HG02571 (cell line): ENCODE measurements at regions not wholly inside any gene's neighbourhood (a gene's known extent, or its start where the extent isn't known, plus 50 kb on each side); places are given as distances from the start of the nearest gene placed in this dataset.

Experiments
- ATAC-seq: cut with Tn5 transposase; IDR thresholded peaks from one replicate; pipeline ENCODE4 v1.9.1; 2021; ENCODE audit warnings: mild to moderate bottlenecking, moderate library complexity; ENCODE audit not compliant: unreplicated experiment

DNA sequence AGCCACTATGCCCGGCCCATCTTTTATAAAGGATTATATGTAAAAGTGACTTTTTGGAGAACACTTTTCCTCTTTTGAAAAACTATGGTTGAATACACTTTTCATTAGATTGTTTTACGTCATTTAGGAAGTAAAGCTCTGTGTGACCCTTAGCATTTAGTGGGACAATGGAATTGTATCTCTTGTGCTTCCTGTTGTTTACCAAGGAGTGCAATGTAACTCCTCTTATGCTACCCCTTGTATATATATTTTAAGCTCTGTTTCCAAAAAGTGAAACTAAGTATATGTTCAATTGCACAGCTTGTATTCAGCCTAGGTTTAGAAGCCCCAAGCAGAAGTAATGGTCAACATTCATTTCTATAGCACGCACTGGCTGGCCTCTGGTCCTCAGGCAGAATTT is 183.1 kb upstream of the CITED2 start:
- no peak for ATAC-seq

DNA sequence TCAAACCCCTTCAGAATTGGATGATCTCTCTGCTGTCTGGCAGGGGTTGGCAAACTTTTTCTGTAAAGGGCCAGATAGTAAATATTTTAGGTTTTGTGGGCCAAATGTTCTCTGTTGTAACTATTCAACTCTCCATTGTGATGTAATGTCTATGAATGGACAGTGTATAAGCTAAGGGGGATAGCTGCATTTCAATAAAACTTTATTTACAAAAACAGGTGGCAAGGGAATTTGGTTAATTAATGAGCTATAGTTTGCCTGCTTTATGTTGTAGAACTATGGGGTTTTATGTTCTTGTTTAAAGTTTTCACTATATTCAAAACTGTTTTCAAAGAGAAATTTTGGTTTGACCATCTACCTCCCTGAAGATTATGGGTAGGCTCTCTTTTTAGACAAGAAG is 182.1 kb upstream of the CITED2 start:
- ATAC-seq, result no peak

DNA sequence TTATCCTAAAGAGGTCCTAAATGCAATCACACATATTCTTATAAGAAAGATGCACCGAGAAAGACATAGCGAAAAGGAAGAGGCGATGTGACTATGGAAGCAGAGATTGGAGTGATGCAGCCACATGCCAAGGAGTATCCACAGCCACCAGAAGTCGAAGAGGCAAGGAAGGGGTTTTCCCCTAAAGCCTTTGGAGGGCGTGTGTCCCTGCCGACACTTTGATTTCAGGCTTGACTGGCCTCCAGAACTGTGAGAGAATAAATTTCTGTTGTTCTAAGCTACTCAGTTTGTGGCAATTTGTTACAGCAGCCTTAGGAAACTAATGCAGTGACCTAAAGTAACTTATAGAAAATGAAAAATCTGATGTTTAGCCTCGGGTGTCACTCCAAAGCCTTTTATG is 179.5 kb upstream of the CITED2 start:
- no peak for ATAC-seq

DNA sequence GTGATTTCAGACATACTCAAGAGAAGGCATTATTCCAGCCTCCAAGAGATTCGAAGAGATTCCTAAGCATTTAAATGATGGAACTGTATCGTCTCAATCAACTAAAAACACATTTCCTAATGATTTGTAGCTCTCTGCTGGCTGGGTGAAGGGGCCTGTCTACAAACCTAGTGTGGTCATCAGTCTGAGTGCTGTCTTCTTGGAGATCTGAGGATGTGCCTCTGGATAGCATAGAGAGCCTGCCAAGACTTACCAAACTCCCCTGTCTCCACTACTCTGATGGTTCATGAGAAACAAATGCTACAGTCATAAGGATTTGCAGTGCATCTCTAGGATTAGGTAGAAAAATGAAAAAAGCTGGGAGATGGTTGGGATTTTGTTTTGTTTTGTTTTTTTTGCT is 176.9 kb upstream of the CITED2 start:
- no peak for ATAC-seq

DNA sequence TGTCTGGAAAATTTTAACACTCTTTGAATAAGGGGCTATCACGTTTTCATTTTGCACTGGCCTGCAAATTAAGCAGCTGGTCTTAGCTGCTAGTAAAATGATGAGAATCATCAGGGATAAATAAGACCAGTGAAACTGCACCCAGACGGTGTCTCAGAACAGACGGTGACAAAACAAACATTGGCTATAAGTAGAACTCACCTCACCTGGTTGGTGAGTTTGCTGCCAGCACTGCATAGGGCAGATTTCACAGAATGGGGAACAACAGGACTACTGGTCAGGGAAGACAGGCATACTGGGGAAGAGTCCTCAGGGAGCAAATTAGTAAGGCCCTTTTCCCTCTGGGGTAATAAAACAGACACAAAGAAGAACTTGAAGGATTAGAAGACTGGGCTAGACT is 175.9 kb upstream of the CITED2 start:
- no peak for ATAC-seq

DNA sequence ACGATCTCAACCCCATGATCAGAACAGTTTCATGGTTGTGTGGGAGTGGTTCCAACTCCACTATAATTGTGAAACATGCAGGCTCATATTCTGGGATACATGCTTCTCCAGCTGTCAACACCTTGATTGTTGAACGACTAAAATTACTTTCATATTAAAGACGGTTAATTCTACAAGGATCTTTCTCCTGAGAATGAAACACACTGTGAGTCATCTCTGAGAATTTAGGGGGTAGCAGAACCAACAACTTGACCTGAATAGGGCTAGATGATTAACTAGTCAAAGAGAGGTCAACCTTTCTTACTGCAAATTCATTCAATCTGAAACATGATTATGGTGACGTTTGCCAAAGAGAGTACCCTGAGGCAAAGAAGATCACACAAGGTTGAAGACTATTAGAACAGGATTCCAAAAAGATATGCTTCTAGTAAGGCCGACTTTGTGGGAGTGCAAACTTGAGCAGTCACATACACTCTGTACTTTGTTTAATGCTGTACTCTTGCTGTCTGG is 175.2 kb upstream of the CITED2 start:
- ATAC-seq, result no peak

DNA sequence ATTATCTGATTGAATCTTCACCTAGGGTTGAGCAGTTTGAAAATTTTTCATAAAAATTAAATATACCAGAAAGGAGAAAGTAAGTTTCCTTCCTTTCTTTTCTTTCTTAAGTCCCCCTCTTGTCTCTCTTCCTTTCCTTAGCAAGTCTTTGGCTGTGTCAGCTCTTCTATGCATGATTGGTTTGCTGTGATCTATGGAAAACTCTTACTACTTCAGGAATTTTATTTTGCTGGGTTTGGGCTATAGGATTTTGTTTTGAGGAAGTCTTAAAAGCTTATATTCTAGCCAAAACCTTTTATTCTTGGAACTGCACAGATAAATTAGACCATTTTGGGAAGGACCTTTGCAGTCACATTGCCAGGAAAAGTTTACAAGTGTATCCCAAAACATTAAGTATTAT is 173.4 kb upstream of the CITED2 start:
- no peak for ATAC-seq

DNA sequence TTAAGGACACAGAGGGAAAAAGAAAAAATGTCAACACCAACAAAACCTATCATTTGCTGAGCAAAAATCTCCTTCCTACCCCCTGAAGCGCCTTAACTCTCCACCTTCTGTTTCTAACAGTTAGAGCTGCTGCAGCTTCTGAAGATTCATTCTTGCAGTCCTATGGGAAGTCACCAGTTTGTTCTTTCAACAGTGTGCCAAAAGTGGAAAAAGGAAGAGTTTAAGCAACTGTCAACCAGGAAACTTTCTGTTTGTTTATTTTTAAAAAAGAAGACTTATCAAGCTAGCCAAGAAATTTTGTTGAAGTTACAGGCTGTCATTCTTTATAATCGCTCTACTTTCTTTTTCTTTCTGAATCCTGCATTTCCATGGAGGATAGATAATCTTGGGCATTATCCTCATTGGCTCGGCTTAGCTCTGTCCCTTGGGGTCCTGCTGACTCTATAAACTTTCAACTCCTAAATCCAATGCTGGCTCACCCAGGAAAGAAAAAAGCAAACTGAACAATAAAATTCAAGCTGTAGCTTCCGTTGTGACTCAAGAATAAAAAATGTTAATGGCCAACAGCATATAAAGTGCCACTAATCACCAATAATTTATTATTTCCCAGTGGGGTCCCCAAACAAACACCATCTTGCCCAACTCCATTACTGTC is 172.8 kb upstream of the CITED2 start:
- no peak for ATAC-seq

DNA sequence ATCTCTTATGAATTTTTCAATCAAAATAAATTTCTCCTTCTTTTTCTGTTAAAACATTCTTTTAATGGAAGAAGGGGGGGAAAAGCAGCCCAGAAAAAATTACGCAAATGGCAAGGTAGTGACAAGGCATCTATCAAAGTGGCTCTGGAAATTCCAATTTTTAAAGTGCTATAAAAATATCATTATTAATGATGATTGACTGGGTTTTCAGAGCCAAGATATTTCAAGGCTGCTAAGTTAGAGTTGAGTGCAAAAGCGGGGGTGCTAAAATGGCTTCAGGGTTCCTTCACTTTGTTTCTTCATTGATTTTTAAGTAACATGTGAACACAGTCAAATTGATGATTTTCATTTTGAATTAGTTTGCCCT is 171.6 kb upstream of the CITED2 start:
- ATAC-seq, result no peak

DNA sequence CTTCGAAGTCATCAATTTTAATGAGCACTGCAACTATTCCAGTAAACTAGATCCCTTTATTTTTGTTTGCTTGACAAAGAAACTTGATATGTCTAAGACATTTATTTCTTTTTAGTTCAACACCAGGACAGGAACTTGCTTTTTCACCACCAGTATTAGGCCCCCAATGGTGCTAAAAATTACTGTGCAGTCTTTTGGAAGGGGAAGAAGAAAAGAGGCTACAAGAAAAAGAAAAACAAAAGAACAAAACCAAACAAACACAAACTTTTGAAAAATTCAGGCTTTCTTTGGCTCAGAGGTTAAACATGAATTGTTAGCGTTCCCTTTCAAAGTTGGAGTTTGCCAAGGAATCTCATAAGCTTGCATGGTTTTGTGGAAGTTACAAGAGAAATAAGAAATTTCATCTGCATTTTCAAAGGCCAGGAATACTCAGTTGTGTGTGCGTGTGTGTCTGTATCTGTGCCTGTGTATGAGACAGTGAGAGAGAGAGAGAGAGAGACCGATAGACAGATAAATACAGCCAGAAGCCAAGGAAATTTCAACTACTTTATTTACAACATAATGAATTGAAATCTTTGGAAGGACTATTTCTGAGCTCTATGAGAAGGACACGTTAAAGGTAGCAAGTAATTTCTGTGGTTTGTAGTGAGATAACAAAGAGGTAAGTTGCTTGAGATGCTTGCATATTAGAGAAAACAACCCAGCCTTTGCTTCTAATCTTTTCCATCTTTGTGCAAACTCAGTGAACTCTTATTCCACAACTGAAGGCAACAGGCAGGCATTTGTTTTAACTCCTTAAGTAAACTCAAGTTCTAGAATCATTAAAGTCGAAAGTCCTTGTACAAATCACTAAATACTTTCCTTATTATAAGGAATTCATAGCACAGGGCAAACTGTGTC is 171.0 kb upstream of the CITED2 start:
- ATAC-seq, result no peak

DNA sequence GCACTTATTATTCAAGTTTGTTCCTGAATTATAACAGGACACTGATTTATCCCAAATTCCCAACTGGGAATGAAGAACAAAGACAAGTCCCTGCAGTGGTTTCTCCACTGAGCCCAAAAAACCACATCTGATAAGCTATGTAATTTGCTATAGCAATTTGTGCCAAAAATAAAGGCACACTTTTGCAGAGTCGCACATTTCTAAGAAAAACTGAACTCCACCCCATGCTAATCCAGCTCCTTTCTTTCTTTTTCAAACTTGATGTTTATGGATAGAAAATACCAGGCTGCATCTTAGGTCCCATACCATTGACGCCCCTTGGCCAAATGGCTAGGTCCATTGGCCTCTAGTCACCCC is 170.2 kb upstream of the CITED2 start:
- ATAC-seq, result no peak

DNA sequence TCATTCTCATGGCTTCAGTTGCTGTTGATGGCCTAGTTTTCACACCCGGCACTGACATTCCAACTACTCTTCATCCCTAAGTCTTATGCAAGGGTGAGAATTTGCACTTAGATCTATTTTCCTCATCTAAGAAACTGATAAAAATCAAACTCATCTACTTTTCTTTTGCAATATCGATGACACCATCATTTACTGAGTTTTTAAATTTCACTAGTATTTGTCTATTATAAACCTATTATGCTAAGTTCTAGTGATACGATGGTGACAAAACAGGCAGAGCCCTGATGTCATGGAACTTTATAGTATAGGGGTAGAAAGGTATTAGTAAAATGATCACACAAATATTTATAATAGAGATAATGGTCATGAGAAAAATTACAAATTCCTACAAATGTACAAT is 167.9 kb upstream of the CITED2 start:
- no peak for ATAC-seq

DNA sequence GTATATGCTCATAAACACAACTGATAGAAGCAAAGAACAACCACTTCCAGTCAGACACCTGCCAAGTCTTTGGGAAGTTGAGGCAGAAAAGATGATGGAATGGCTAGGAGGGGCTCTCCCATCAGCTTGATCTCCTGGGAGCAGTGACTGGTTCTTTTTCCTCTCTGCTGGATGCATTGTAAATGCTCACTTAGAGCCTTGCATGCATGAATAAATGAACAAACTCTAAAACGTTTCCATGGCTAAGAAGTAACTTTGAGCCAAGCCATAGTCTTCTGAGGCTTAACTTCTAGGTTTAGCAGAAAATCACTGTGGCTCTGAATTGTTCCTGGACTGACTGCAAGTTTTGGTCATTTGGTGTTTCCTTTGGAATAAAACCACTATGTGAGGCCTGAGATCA is 166.4 kb upstream of the CITED2 start:
- no peak for ATAC-seq

DNA sequence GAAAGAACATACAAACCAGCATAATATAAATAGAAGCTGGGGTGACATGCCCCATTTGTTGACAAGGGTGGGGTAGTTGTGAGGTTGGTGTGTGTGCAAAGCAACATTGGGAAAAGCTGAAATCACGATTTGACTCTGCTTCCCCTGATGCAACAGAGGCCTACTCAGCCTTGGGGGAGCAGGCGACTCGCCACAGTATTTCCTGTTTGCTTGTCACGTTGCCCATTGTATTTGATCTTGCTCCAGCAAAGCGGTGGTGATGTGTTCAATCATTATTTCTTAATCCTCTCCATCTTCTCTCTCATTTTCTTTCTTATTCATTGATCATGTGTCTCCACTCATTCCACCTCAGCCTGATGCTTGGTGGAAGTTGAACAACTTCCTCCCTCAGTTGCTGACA is 165.8 kb upstream of the CITED2 start:
- ATAC-seq, result no peak

DNA sequence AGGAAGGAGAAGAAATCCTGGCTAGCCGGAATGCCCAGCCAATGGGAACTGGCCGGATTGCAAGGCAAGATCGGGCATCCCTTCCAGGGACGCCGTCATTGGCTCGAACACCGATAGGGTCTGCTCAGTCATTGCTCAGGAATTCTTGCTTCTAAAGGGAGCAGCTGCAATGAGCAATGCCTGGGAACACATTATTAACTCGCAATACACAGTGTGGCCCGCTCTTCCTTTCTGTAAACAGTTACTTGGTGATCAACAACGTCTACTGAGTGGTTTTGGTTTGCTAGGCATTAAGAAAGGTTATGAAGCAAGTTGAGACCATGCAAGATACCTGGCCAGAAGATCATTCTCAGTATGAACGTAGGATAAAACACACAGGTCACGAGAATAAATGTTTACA is 165.4 kb upstream of the CITED2 start:
- ATAC-seq, result no peak

DNA sequence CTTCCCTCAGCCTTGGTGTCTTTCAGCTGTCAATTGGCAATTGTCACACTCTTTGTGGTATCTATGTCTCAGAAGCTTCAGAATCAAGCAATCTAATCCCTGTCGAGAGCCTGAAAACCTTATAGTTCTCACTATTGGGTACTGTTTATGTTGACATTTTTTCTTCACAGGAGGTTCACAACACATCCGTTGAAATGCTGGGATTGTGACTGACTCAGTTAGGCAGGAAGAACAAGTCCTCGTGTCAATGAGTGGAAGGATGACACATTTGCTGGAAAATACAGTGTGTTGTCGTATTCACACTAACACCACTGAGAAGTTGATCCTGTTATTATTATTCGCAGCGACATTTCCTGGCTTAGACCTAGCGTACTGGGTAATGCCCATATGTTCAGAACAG is 163.9 kb upstream of the CITED2 start:
- ATAC-seq, result no peak

DNA sequence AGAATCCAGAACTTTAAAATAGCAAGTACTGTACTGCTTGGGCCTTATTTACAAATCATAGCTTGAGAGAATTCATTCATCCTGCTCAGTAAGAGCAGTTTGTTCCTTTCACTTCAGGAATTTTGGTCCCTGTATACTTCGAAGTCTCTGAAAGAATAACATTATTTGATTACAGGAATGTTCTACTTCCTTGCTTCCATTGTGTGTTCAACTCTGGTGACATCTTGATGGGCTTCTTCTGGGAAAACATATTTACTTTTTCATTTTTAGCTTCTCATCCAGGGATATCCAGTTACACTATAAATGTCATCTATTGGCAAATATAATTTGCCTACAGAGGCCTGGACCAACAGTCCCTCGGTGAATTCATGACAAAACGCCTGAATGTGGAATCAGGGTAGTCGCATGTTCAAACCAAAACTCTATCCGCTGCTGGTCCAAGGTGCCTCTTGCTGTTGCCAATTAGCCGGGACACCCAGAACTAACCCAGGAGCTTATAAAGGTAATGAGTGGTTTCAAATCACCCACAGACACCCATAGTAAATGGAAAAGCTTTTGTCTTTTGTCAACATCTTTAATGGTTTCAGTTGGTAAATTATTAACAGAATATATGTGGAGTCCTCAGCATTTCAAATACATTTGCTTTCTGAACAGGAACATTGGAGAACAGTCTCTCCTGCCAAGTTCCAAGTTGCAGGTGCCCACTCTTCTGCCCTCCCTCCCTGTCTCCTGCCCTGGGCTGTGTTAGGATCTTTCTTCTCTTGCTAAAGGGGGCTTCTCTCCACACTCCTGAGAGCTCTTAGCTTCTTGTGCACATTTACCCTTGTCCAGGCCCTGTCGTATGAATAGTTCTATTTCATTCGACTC is 162.5 kb upstream of the CITED2 start:
- ATAC-seq, result no peak

DNA sequence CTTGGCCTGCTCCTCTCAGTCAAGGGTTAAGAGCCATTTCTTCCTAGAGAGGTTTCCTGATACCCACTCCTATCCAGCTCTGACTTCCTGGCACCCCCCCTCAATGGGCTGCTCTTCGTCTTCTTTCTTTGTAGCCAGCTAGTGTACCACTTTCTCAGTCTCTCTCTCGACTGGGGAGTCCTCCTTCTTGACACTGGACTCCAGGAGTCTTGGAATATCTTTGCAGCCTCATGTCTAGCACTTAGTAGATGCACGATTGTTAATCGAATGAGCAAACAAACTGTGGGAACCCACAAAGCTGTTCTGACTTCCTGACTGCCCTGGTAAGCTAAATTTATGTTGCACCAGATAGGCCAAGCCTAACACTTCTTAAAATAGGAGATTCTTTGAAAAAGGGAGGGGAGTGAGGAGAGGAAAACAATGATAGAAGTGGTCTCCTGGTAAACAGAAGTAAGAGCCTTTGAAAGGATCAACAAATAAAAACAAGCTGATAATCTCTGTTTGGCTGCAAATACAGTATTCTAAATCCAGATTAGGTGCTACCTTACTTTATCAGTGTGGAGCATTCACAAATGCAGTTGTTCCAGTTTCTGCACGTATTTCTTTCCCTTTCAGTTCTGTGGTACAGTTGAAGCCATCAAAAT is 160.1 kb upstream of the CITED2 start:
- ATAC-seq, result no peak

DNA sequence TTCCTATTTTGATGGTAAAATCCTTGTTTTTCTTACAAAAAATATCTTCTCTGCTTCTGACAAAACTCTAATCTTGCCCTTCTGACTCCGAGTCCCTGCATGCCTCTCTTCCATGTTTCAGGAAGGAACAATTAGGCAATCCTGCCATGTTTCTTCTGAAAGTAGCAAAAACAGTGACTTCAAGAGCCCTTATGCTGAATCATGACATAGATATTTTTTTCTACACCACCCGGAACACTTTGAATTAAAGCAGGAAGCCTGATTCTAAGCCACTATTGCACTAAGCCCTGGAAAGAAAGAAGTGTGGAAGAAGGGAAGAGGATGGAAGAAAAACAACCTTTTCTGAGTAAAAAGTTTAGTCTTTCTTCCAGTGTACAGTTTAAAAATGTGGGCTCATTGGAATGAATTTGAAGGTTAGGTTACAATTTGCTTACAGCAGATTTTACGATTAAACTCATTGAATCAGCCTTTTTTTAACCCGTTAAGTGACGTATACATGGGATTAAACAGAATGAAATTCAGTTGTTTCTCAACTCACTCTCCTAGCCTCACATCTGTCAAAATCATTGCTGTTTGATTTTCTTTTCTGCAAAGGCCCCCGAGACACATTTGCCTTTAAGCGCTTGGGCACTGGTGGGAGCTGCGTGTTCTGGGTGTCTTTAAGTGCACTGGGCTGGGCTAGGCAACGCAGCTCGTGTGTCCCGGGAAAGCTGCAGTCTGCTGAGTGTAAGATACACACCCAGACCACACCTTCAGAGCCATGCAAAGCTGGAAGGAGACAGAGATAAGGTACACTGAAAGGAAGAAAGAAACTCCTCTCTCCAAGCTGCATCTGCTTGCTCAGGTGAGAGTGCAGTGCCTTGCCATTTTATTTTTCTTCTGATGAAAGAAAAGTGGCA is 159.4 kb upstream of the CITED2 start:
- ATAC-seq, result no peak

DNA sequence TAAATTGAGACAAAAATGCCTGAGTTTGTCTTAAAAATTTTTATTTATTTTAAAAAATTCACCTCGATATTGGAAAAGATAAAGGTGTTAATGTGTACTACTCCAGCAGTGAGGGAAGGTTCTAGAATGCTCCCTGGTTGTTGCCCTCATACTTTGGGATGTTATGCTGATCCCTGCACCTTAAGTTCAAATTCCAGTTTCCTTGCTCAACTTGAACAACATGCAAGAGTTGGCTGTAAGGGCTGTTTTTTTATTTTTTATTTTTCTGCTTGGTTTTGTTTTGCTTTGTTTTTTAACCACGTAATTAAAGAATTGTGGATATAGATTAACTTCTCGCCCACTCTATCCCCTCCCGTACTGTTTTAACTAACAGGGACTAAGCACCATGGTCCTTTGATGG is 158.7 kb upstream of the CITED2 start:
- ATAC-seq, result no peak
